Left ventricle myocardium inferior (tissue), 1 donor: ENCODE measurements at regions not wholly inside any gene's neighbourhood (a gene's known extent, or its start where the extent isn't known, plus 50 kb on each side); places are given as distances from the start of the nearest gene placed in this dataset.

Experiments used
- DNase-seq: peaks from one replicate; pipeline ENCODE4 v3.0.0-alpha.2; 2020
- H3K27ac ChIP-seq: fragments of 200-600 bp; replicated peaks from 2 replicates; pipeline ENCODE4 v1.8.0; 2021
- H3K27me3 ChIP-seq: fragments of 200-600 bp; 2 replicates; pipeline ENCODE4 v1.8.0; 2021; ENCODE audit warnings: low read depth
- H3K36me3 ChIP-seq: fragments of 200-600 bp; 2 replicates; pipeline ENCODE4 v1.8.0; 2021
- H3K4me1 ChIP-seq: fragments of 200-600 bp; 2 replicates; pipeline ENCODE4 v1.8.0; 2021
- H3K4me3 ChIP-seq: fragments of 200-600 bp; 2 replicates; pipeline ENCODE4 v1.8.0; 2021; ENCODE audit warnings: mild to moderate bottlenecking, moderate library complexity
- H3K9me3 ChIP-seq: fragments of 200-600 bp; replicated peaks from 2 replicates; pipeline ENCODE4 v1.8.0; 2021
- CTCF ChIP-seq: fragments of 200-600 bp; IDR thresholded peaks from 2 replicates; pipeline ENCODE4 v1.8.0; 2021; ENCODE audit warnings: antibody characterized with exemption, mild to moderate bottlenecking, borderline replicate concordance
- intact Hi-C: fragments of 100-400 bp; cut with micrococcal nuclease; formaldehyde crosslinking; loops from one replicate; pipeline ENCODE4 v1.11.0; 2022
- donor health status: DM: no; HTN: yes; CAD: no; lungs with severe emphysema.

- intact Hi-C loops, result no loop called here
- H3K4me1 ChIP-seq, result no peaks in the 10 kb centered on the region
- H3K4me3 ChIP-seq, result no peak overlapping the region
- no peaks in the 10 kb centered on the region for H3K36me3 ChIP-seq
- no peak for DNase-seq
- H3K27ac ChIP-seq, result no peak overlapping the region
- no peak for TF ChIP-seq CTCF
- no peaks in the 10 kb centered on the region for H3K27me3 ChIP-seq
- H3K9me3 ChIP-seq, result peaks cover 7% of the 10 kb centered on the region
These were observed 1372.3 kb upstream of the SPRY2 start for GRCh38 chr13:81713201-81713600.

- H3K27ac ChIP-seq, result no peak overlapping the region
- DNase-seq, result no peak
- no peak for TF ChIP-seq CTCF
- no peaks in the 10 kb centered on the region for H3K36me3 ChIP-seq
- H3K27me3 ChIP-seq, result no peaks in the 10 kb centered on the region
- intact Hi-C loops, result no loop called here
- peaks cover 11% of the 10 kb centered on the region for H3K9me3 ChIP-seq
- no peak overlapping the region for H3K4me3 ChIP-seq
- H3K4me1 ChIP-seq, result no peaks in the 10 kb centered on the region
These were observed 1356.9 kb upstream of the SPRY2 start for GRCh38 chr13:81697826-81698225.

GRCh38 chr13:81686877-81687276 is 1346.0 kb upstream of the SPRY2 start:
- Histone ChIP-seq H3K9me3 (no peaks in the 10 kb centered on the region), H3K4me3 (no peak overlapping the region), H3K4me1 (no peaks in the 10 kb centered on the region), H3K27ac (no peak overlapping the region), H3K36me3 (no peaks in the 10 kb centered on the region), H3K27me3 (no peaks in the 10 kb centered on the region)
- intact Hi-C loops, result no loop called here
- no peak for DNase-seq
- TF ChIP-seq CTCF, result no peak

- no peak for DNase-seq
These were observed 1342.6 kb upstream of the SPRY2 start for GRCh38 chr13:81683521-81683920.

GRCh38 chr13:81682081-81682630 is 1341.2 kb upstream of the SPRY2 start:
- no peak overlapping the region for H3K27ac ChIP-seq

More at GRCh38 chr13:81683521-81683920, 1342.6 kb upstream of the SPRY2 start:
- no peaks in the 10 kb centered on the region for H3K36me3 ChIP-seq
- no peak for TF ChIP-seq CTCF
- H3K27me3 ChIP-seq, result no peaks in the 10 kb centered on the region
- no peak overlapping the region for H3K27ac ChIP-seq
- intact Hi-C loops, result no loop called here
- H3K4me3 ChIP-seq, result no peak overlapping the region
- H3K4me1 ChIP-seq, result no peaks in the 10 kb centered on the region
- peaks cover 17% of the 10 kb centered on the region for H3K9me3 ChIP-seq

More at GRCh38 chr13:81682081-81682630, 1341.2 kb upstream of the SPRY2 start:
- DNase-seq, result no peak
- Histone ChIP-seq H3K4me1 (no peaks in the 10 kb centered on the region), H3K27me3 (no peaks in the 10 kb centered on the region), H3K9me3 (peaks cover 31% of the 10 kb centered on the region), H3K36me3 (no peaks in the 10 kb centered on the region), H3K4me3 (no peak overlapping the region)
- intact Hi-C loops, result no loop called here
- TF ChIP-seq CTCF, result no peak
